H1 (cell line): ENCODE measurements at regions not wholly inside any gene's neighbourhood (a gene's known extent, or its start where the extent isn't known, plus 50 kb on each side); places are given as distances from the start of the nearest gene placed in this dataset.

ENCODE experiments used
- CBX8 ChIP-seq: fragments of 300-800, 300-1000 bp; sonication (generic); IDR thresholded peaks from 2 replicates; pipeline ENCODE4 v1.7.1; 2016; ENCODE audit warnings: low read depth, low read length, borderline replicate concordance
- CHD2 ChIP-seq: IDR thresholded peaks from 2 replicates; pipeline ENCODE4 v1.6.1; 2012; ENCODE audit warnings: low read length, improper control_type of control experiment
- EZH2 ChIP-seq: fragments of 200-600 bp; sonication (generic); IDR thresholded peaks from 2 replicates; pipeline ENCODE4 v1.7.1; 2012; ENCODE audit warnings: low read depth, mild to moderate bottlenecking, moderate library complexity, low read length, inconsistent platforms; ENCODE audit not compliant: severe bottlenecking
- GABPA ChIP-seq: IDR thresholded peaks from 2 replicates; pipeline ENCODE4 v1.6.1; 2011; ENCODE audit warnings: mild to moderate bottlenecking, low read length, moderate library complexity, borderline replicate concordance; ENCODE audit not compliant: insufficient read depth
- KDM1A ChIP-seq: fragments of 200-600, 300-600 bp; sonication (generic); IDR thresholded peaks from 2 replicates; pipeline ENCODE4 v1.7.1; 2016; ENCODE audit warnings: mild to moderate bottlenecking, low read length, borderline replicate concordance
- MAFK ChIP-seq: IDR thresholded peaks from 2 replicates; pipeline ENCODE4 v1.6.1; 2012; ENCODE audit warnings: low read depth, mild to moderate bottlenecking, improper control_type of control experiment, low read length
- NRF1 ChIP-seq: IDR thresholded peaks from 2 replicates; pipeline ENCODE4 v1.6.1; 2011; ENCODE audit warnings: mild to moderate bottlenecking, low read depth, low read length, improper control_type of control experiment
- POLR2A ChIP-seq, 2 experiments: IDR thresholded peaks; 1 replicate in 1 of 2; 2 replicates in 1 of 2; pipeline ENCODE4 v1.6.1; 2011; ENCODE audit warnings: low read depth in 2 of 2, low read length in 2 of 2, mild to moderate bottlenecking in 2 of 2; ENCODE audit errors: control extremely low read depth in 1 of 2
- POU5F1 ChIP-seq: IDR thresholded peaks from 2 replicates; pipeline ENCODE4 v1.6.1; 2011; ENCODE audit warnings: low read depth, mild to moderate bottlenecking, low read length, moderate library complexity
- RBBP5 ChIP-seq: IDR thresholded peaks from 2 replicates; pipeline ENCODE4 v1.7.1; 2012; ENCODE audit warnings: low read depth, mild to moderate bottlenecking, inconsistent platforms, low read length, moderate library complexity, borderline replicate concordance
- RFX5 ChIP-seq: IDR thresholded peaks from 2 replicates; pipeline ENCODE4 v1.6.1; 2011; ENCODE audit warnings: low read depth, low read length, improper control_type of control experiment, borderline replicate concordance
- SIRT6 ChIP-seq: IDR thresholded peaks from one replicate; pipeline ENCODE4 v1.7.1; 2012; ENCODE audit warnings: low read length, inconsistent platforms
- TF ChIP-seq, protein P1 (sequence below), 3 experiments: IDR thresholded peaks; 1 replicate in 2 of 3; 2 replicates in 1 of 3; pipeline versions ENCODE4 v1.5.1 to v1.6.1; 2011; ENCODE audit warnings: low read length in 3 of 3, mild to moderate bottlenecking in 3 of 3, inconsistent platforms in 2 of 3, low read depth in 1 of 3, moderate library complexity in 1 of 3; ENCODE audit not compliant: insufficient read depth in 1 of 3; ENCODE audit errors: control extremely low read depth in 1 of 3
- TF ChIP-seq, protein P2 (sequence below): IDR thresholded peaks from 2 replicates; pipeline ENCODE4 v1.6.1; 2011; ENCODE audit warnings: low read length, improper control_type of control experiment

DNA sequence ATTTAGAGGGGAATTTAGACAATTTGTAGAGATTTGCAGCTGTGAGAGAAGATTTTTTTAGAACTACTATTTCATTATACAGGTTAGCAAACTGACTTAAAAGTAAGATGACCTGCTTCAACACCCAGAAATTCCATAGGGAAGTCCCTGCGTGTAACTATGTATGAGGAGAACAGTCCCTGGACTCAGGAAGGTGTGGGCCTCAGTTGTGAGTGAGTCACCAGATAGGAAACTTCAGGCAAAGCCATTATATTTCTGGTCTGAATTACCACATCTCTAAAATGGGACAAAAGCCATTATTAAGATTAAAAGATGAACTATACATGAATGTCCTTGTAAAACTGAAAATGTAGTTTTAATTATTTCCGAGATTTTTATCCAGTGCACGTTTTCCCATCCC lies 488.3 kb upstream of the GOLIM4 start:
- TF ChIP-seq RFX5 (no peak), KDM1A (no peak), RBBP5 (no peak), CHD2 (no peak), GABPA (no peak), POLR2A (IDR thresholded peaks at IDR 0.05; ENCODE audit: control extremely low read depth in 1 of 2, low read depth in 2 of 2, low read length in 2 of 2) (no peak), SIRT6 (no peak), MAFK (no peak), NRF1 (no peak), POU5F1 (no peak), EZH2 (no peak), CBX8 (no peak)
- TF ChIP-seq, protein P1, sequence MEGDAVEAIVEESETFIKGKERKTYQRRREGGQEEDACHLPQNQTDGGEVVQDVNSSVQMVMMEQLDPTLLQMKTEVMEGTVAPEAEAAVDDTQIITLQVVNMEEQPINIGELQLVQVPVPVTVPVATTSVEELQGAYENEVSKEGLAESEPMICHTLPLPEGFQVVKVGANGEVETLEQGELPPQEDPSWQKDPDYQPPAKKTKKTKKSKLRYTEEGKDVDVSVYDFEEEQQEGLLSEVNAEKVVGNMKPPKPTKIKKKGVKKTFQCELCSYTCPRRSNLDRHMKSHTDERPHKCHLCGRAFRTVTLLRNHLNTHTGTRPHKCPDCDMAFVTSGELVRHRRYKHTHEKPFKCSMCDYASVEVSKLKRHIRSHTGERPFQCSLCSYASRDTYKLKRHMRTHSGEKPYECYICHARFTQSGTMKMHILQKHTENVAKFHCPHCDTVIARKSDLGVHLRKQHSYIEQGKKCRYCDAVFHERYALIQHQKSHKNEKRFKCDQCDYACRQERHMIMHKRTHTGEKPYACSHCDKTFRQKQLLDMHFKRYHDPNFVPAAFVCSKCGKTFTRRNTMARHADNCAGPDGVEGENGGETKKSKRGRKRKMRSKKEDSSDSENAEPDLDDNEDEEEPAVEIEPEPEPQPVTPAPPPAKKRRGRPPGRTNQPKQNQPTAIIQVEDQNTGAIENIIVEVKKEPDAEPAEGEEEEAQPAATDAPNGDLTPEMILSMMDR (IDR thresholded peaks at IDR 0.05; ENCODE audit: control extremely low read depth in 1 of 3, insufficient read depth in 1 of 3, low read depth in 1 of 3, low read length in 3 of 3): no peak
- TF ChIP-seq, protein P2, sequence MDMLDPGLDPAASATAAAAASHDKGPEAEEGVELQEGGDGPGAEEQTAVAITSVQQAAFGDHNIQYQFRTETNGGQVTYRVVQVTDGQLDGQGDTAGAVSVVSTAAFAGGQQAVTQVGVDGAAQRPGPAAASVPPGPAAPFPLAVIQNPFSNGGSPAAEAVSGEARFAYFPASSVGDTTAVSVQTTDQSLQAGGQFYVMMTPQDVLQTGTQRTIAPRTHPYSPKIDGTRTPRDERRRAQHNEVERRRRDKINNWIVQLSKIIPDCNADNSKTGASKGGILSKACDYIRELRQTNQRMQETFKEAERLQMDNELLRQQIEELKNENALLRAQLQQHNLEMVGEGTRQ: no peak
